Lower lobe of right lung (tissue), 2 donors: ENCODE measurements at regions not wholly inside any gene's neighbourhood (a gene's known extent, or its start where the extent isn't known, plus 50 kb on each side); places are given as distances from the start of the nearest gene placed in this dataset.

ENCODE experiments used
- ATAC-seq, 2 donors: fragments of 200-7000 bp; cut with Tn5 transposase; one replicate each; pipeline ENCODE4 v1.9.1; 2020 to 2022; ENCODE audit warnings: mild to moderate bottlenecking in 2 of 2, moderate library complexity in 2 of 2
- DNase-seq: peaks from one replicate; pipeline ENCODE4 v3.0.0-alpha.2; 2020
- H3K27ac ChIP-seq: fragments of 200-600 bp; one replicate; pipeline ENCODE4 v1.8.0; 2022
- H3K27me3 ChIP-seq: fragments of 200-600 bp; one replicate; pipeline ENCODE4 v1.8.0; 2022; ENCODE audit warnings: low read depth
- H3K36me3 ChIP-seq: fragments of 200-600 bp; one replicate; pipeline ENCODE4 v1.8.0; 2022; ENCODE audit warnings: mild to moderate bottlenecking
- H3K4me1 ChIP-seq: fragments of 200-600 bp; one replicate; pipeline ENCODE4 v1.8.0; 2022
- H3K4me3 ChIP-seq: fragments of 200-600 bp; one replicate; pipeline ENCODE4 v1.8.0; 2022; ENCODE audit warnings: mild to moderate bottlenecking
- H3K9me3 ChIP-seq: fragments of 200-600 bp; one replicate; pipeline ENCODE4 v1.8.0; 2022
- CTCF ChIP-seq: fragments of 200-600 bp; IDR thresholded peaks from one replicate; pipeline ENCODE4 v1.8.0; 2022; ENCODE audit warnings: antibody characterized with exemption, mild to moderate bottlenecking
- intact Hi-C: fragments of 100-400 bp; cut with DNase I; formaldehyde crosslinking; loops from one replicate; pipeline ENCODE4 v1.11.0; 2022
- donor health status: DM: no; HTN: yes; CAD: no; lungs with severe emphysema.

GRCh38 chr6:81575442-81575841 lies 177.0 kb downstream of the TENT5A start:
- intact Hi-C loops, result no loop called here
- DNase-seq, result no peak
- H3K9me3 ChIP-seq, result no peaks in the 10 kb centered on the region

DNA sequence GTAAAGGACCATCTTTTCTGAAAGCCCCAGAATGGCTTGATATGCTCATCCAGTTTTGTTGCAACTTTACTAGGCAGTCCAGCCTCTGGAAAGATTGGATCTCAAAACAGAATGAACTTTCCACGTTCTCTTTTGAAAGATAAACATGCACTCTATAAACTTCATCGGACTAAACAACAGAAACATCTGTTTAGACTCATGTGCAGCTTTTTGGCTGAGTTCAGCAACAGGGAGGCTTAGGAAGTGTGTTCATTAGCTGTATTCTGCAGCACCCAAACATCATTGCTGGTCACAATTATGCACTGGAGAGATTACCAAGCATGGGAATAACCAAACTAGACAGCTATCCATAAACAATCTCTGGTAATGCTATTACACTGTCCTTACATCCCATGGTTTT lies 180.5 kb downstream of the TENT5A start:
- TF ChIP-seq CTCF, result no peak
- intact Hi-C loops, result no loop called here
- no peaks in the 10 kb centered on the region for H3K9me3 ChIP-seq
- no peak overlapping the region for H3K4me3 ChIP-seq
- ATAC-seq (no peak), DNase-seq (no peak)
- no peak overlapping the region for H3K27ac ChIP-seq
- H3K36me3 ChIP-seq, result no peaks in the 10 kb centered on the region
- no peaks in the 10 kb centered on the region for H3K4me1 ChIP-seq
- H3K27me3 ChIP-seq, result no peaks in the 10 kb centered on the region

More at GRCh38 chr6:81575442-81575841, 177.0 kb downstream of the TENT5A start:
- no peaks in the 10 kb centered on the region for H3K27me3 ChIP-seq
- no peak for TF ChIP-seq CTCF
- no peaks in the 10 kb centered on the region for H3K36me3 ChIP-seq
- H3K4me1 ChIP-seq, result no peaks in the 10 kb centered on the region
- H3K4me3 ChIP-seq, result no peak overlapping the region
- ATAC-seq, result no peak
- no peak overlapping the region for H3K27ac ChIP-seq

DNA sequence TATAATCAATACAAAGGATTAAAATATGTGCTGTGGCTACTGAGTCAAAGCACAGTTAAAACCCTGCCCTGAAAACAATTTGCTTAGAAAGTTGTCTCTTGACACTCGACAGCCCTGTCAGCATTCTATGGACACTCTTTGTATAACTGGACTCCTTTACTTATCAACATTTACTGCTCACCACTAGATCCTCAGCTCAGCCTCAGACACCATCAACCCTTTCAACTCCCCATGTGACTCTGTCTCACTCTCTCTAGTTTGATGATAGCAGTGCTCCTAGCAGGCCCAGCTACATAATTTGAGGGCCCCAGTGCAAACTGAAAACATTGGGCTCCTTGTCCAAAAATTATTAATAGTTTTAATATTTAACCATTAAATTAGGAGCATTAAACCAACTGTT lies 181.8 kb downstream of the TENT5A start:
- no peak for ATAC-seq
- no peaks in the 10 kb centered on the region for H3K36me3 ChIP-seq
- no peak overlapping the region for H3K27ac ChIP-seq
- no peaks in the 10 kb centered on the region for H3K27me3 ChIP-seq
- no peaks in the 10 kb centered on the region for H3K9me3 ChIP-seq
- no peak overlapping the region for H3K4me3 ChIP-seq
- DNase-seq, result no peak
- TF ChIP-seq CTCF, result no peak
- H3K4me1 ChIP-seq, result no peaks in the 10 kb centered on the region
- intact Hi-C loops, result no loop called here

DNA sequence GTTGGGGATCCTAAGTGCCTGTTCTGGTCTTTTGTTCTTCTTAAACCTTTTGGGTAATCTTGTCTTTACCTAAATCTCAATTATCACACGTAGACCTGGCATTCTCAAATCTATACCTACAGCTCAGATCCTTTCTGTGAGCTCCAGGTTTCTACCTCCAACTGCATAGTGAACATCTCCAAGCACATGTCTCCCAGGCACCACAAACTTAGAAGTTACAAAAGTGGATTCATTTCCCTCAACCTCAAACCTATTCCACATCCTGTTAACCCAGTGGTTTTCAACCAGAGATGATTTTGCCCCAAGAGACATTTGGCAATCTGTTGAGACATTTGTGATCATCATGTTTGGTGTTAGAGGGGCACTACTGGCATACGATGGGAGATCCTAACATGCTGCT lies 183.5 kb downstream of the TENT5A start:
- intact Hi-C loops, result no loop called here
- Histone ChIP-seq H3K4me3 (no peak overlapping the region), H3K9me3 (no peaks in the 10 kb centered on the region), H3K27me3 (no peaks in the 10 kb centered on the region), H3K4me1 (no peaks in the 10 kb centered on the region), H3K36me3 (no peaks in the 10 kb centered on the region), H3K27ac (no peak overlapping the region)
- ATAC-seq, result no peak
- DNase-seq, result no peak
- TF ChIP-seq CTCF, result no peak

GRCh38 chr6:81565071-81565470 lies 187.4 kb downstream of the TENT5A start:
- TF ChIP-seq CTCF, result no peak
- intact Hi-C loops, result no loop called here
- DNase-seq (no peak), ATAC-seq (no peak)
- no peak overlapping the region for H3K27ac ChIP-seq
- no peaks in the 10 kb centered on the region for H3K27me3 ChIP-seq
- H3K4me3 ChIP-seq, result no peak overlapping the region
- H3K9me3 ChIP-seq, result no peaks in the 10 kb centered on the region
- peaks cover 7% of the 10 kb centered on the region for H3K4me1 ChIP-seq
- H3K36me3 ChIP-seq, result no peaks in the 10 kb centered on the region
